ENCODE measurements at regions not wholly inside any gene's neighbourhood (a gene's known extent, or its start where the extent isn't known, plus 50 kb on each side); places are given as distances from the start of the nearest gene placed in this dataset.

GRCh38 chr15:62961134-62961533, 81.4 kb upstream of the TPM1 start:
- TF ChIP-seq EZH2 (IDR thresholded peaks at IDR 0.05; ENCODE audit: borderline replicate concordance, insufficient read depth, low read length, poor library complexity, severe bottlenecking): no peak
- no peak for TF ChIP-seq CTCF (IDR thresholded peaks at IDR 0.05; ENCODE audit: poor library complexity, severe bottlenecking)
- TF ChIP-seq EP300 (conservative IDR thresholded peaks at IDR 0.05; ENCODE audit: poor library complexity, severe bottlenecking): no peak
- TF ChIP-seq TAF1 (IDR thresholded peaks at IDR 0.05; ENCODE audit: low read depth): no peak
